A549 (cell line): ENCODE measurements at regions not wholly inside any gene's neighbourhood (a gene's known extent, or its start where the extent isn't known, plus 50 kb on each side); places are given as distances from the start of the nearest gene placed in this dataset.

Source experiments
- BHLHE40 ChIP-seq: IDR thresholded peaks from 2 replicates; pipeline ENCODE4 v1.6.1; 2012; ENCODE audit warnings: low read depth, low read length, inconsistent platforms
- CTCF ChIP-seq: fragments of >200 bp; sonication (Bioruptor Twin); formaldehyde crosslinking; IDR thresholded peaks from 3 replicates; pipeline ENCODE4 v1.5.1; 2016
- ESRRA ChIP-seq: fragments of 150-350 bp; IDR thresholded peaks from 2 replicates; pipeline ENCODE4 v1.6.1; 2014; ENCODE audit warnings: mild to moderate bottlenecking, low read length, borderline replicate concordance
- FOSL2 ChIP-seq, 2 experiments: fragments of 450-650 bp in 1 of 2; fragments of >200 bp in 1 of 2; sonication (Bioruptor Twin) in 1 of 2; formaldehyde crosslinking; IDR thresholded peaks; 2 replicates each; pipeline versions ENCODE4 v1.5.0 to v1.6.1; 2016 to 2020; ENCODE audit warnings: mild to moderate bottlenecking in 1 of 2, moderate library complexity in 1 of 2
- HEYL ChIP-seq: fragments of 250-450 bp; sonication (Bioruptor Pico); IDR thresholded peaks from 2 replicates; pipeline ENCODE4 v1.8.0; 2021; ENCODE audit warnings: mild to moderate bottlenecking, moderate library complexity
- KDM5A ChIP-seq: fragments of 200-600 bp; sonication (generic); IDR thresholded peaks from 2 replicates; pipeline ENCODE4 v1.6.1; 2016; ENCODE audit warnings: antibody characterized with exemption, mild to moderate bottlenecking
- NFE2L2 ChIP-seq: fragments of 150-350 bp; conservative IDR thresholded peaks from 2 replicates; pipeline ENCODE4 v1.6.1; 2014; ENCODE audit warnings: low read length
- POLR2A ChIP-seq: IDR thresholded peaks from 2 replicates; pipeline ENCODE4 v1.6.1; 2012; ENCODE audit warnings: mild to moderate bottlenecking, low read length
- RARB ChIP-seq: fragments of 250-450 bp; sonication (Bioruptor Pico); IDR thresholded peaks from 2 replicates; pipeline ENCODE4 v1.8.0; 2021; ENCODE audit warnings: mild to moderate bottlenecking, moderate library complexity
- SMC3 ChIP-seq: fragments of >200 bp; sonication (Bioruptor Twin); formaldehyde crosslinking; IDR thresholded peaks from 3 replicates; pipeline ENCODE4 v1.6.1; 2018; ENCODE audit warnings: inconsistent platforms

- TF ChIP-seq CTCF (no peak), HEYL (CRISPR knock-in tag) (no peak), KDM5A (no peak), ESRRA (no peak), SMC3 (no peak), POLR2A (no peak), RARB (no peak), BHLHE40 (no peak), NFE2L2 (no peak), FOSL2 (IDR thresholded peaks at IDR 0.05) (no peak), FOSL2 (CRISPR knock-in tag; IDR thresholded peaks at IDR 0.05) (no peak)
Observed at GRCh38 chr13:74322562-74322961, 188.4 kb upstream of the KLF12 start.
